Spleen (tissue), 7 donors: ENCODE measurements at regions not wholly inside any gene's neighbourhood (a gene's known extent, or its start where the extent isn't known, plus 50 kb on each side); places are given as distances from the start of the nearest gene placed in this dataset.

Source experiments
- CTCF ChIP-seq, 11 experiments: fragments of 200-600 bp in 7 of 11; fragments of 450-650 bp in 4 of 11; sonication (generic) in 4 of 11; IDR thresholded peaks in 8 of 11; conservative IDR thresholded peaks in 3 of 11; 1 replicate in 7 of 11; 2 replicates in 4 of 11; pipeline versions ENCODE4 v1.4.0 to v1.8.0; 2016 to 2021; ENCODE audit warnings: antibody characterized with exemption in 11 of 11, inconsistent platforms in 4 of 11, mild to moderate bottlenecking in 1 of 11
- POLR2AphosphoS5 ChIP-seq, 3 donors: sonication (generic); formaldehyde crosslinking; IDR thresholded peaks; one replicate each; pipeline ENCODE4 v1.5.1; 2017; ENCODE audit warnings: antibody characterized with exemption in 3 of 3
- donor health status: DM: no; HTN: no; CAD: no; lungs with moderate emphysema.
- donor health status: DM: no; HTN: no; CAD: no.
- donor health status: DM: no; HTN: no; CAD: no.

- TF ChIP-seq CTCF (IDR thresholded peaks at IDR 0.05 in 8 of 11, conservative IDR thresholded peaks at IDR 0.05 in 3 of 11) (no peak), POLR2AphosphoS5 (IDR thresholded peaks at IDR 0.05) (no peak)
Observed at GRCh38 chr4:45580334-45580733, 543.5 kb downstream of the GABRG1 start.
